Keratinocyte (primary cell): ENCODE measurements at regions not wholly inside any gene's neighbourhood (a gene's known extent, or its start where the extent isn't known, plus 50 kb on each side); places are given as distances from the start of the nearest gene placed in this dataset.

Experiments used
- DNase-seq: peaks from one replicate; pipeline ENCODE4 v3.0.0-alpha.2; 2011; ENCODE audit warnings: low read depth, missing footprints, low spot score
- FAIRE-seq: peaks from 2 replicates; lab custom pipeline; 2011; peaks lifted over from hg19 to GRCh38; lab: Jason Lieb, UNC
- H2AFZ ChIP-seq: 2 replicates; pipeline ENCODE4 v1.6.0; 2012; ENCODE audit warnings: low read length, control low read depth, inconsistent platforms; ENCODE audit not compliant: control insufficient read depth
- H3K27ac ChIP-seq: 2 replicates; pipeline ENCODE4 v1.5.1; 2011; ENCODE audit warnings: low read length; ENCODE audit not compliant: control insufficient read depth, insufficient read depth
- H3K27me3 ChIP-seq: 3 replicates; pipeline ENCODE4 v1.6.0; 2011; ENCODE audit warnings: low read length; ENCODE audit not compliant: control insufficient read depth, insufficient read depth; ENCODE audit errors: extremely low read depth
- H3K36me3 ChIP-seq, 2 experiments: 2 replicates in 1 of 2; 3 replicates in 1 of 2; pipeline ENCODE4 v1.5.1; 2011; ENCODE audit warnings: low read length in 2 of 2, mild to moderate bottlenecking in 1 of 2; ENCODE audit not compliant: control insufficient read depth in 2 of 2, insufficient read depth in 2 of 2; ENCODE audit errors: extremely low read depth in 1 of 2
- H3K4me1 ChIP-seq: 3 replicates; pipeline ENCODE4 v1.5.1; 2011; ENCODE audit warnings: low read length; ENCODE audit not compliant: control insufficient read depth, insufficient read depth; ENCODE audit errors: extremely low read depth
- H3K4me2 ChIP-seq: 3 replicates; pipeline ENCODE4 v1.6.0; 2011; ENCODE audit warnings: low read depth, low read length; ENCODE audit not compliant: control insufficient read depth, insufficient read depth; ENCODE audit errors: extremely low read depth
- H3K4me3 ChIP-seq, 3 experiments: fragments of 200-600 bp in 1 of 3; sonication (generic) in 1 of 3; 2 replicates in 2 of 3; 3 replicates in 1 of 3; pipeline ENCODE4 v1.5.1; 2011 to 2016; ENCODE audit warnings: low read length in 3 of 3, mild to moderate bottlenecking in 3 of 3, control low read depth in 2 of 3, inconsistent platforms in 1 of 3, low read depth in 1 of 3, mixed read lengths in 1 of 3, mixed run types in 1 of 3, moderate library complexity in 1 of 3; ENCODE audit not compliant: control insufficient read depth in 2 of 3, insufficient read depth in 2 of 3; ENCODE audit errors: extremely low read depth in 1 of 3
- H3K79me2 ChIP-seq: 2 replicates; pipeline ENCODE4 v1.6.0; 2012; ENCODE audit warnings: low read length; ENCODE audit not compliant: control insufficient read depth, insufficient read depth
- H3K9ac ChIP-seq: 3 replicates; pipeline ENCODE4 v1.6.0; 2011; ENCODE audit warnings: low read length; ENCODE audit not compliant: control insufficient read depth, insufficient read depth; ENCODE audit errors: extremely low read depth
- H3K9me1 ChIP-seq: 3 replicates; pipeline ENCODE4 v1.6.0; 2011; ENCODE audit warnings: low read length; ENCODE audit not compliant: control insufficient read depth, insufficient read depth; ENCODE audit errors: extremely low read depth
- H3K9me3 ChIP-seq: 2 replicates; pipeline ENCODE4 v1.5.1; 2012; ENCODE audit warnings: low read depth, low read length; ENCODE audit not compliant: control insufficient read depth
- H4K20me1 ChIP-seq: 3 replicates; pipeline ENCODE4 v1.6.0; 2011; ENCODE audit warnings: low read length; ENCODE audit not compliant: control insufficient read depth, insufficient read depth; ENCODE audit errors: extremely low read depth
- EZH2 ChIP-seq: IDR thresholded peaks from one replicate; pipeline ENCODE4 v1.6.1; 2012; ENCODE audit warnings: inconsistent platforms, mild to moderate bottlenecking, low read length, moderate library complexity
- dilution Hi-C: fragments of 300-500 bp; cut with MboI; formaldehyde crosslinking; loops from one replicate; pipeline ENCODE4 v1.7.0; 2020; ENCODE audit warnings: low sequenced_read_pairs; ENCODE audit not compliant: extremely low pct_ligation_motif_present
- TF ChIP-seq, protein P1 (sequence below), 3 experiments: IDR thresholded peaks in 1 of 3; conservative IDR thresholded peaks in 1 of 3; optimal IDR thresholded peaks in 1 of 3; 2 replicates in 2 of 3; 3 replicates in 1 of 3; pipeline versions ENCODE3 to v1.5.1; 2011; ENCODE audit warnings: low read length in 3 of 3, mild to moderate bottlenecking in 3 of 3, moderate library complexity in 2 of 3, control low read depth in 1 of 3, inconsistent platforms in 1 of 3; ENCODE audit not compliant: insufficient read depth in 2 of 3; ENCODE audit errors: extremely low read depth in 1 of 3

DNA sequence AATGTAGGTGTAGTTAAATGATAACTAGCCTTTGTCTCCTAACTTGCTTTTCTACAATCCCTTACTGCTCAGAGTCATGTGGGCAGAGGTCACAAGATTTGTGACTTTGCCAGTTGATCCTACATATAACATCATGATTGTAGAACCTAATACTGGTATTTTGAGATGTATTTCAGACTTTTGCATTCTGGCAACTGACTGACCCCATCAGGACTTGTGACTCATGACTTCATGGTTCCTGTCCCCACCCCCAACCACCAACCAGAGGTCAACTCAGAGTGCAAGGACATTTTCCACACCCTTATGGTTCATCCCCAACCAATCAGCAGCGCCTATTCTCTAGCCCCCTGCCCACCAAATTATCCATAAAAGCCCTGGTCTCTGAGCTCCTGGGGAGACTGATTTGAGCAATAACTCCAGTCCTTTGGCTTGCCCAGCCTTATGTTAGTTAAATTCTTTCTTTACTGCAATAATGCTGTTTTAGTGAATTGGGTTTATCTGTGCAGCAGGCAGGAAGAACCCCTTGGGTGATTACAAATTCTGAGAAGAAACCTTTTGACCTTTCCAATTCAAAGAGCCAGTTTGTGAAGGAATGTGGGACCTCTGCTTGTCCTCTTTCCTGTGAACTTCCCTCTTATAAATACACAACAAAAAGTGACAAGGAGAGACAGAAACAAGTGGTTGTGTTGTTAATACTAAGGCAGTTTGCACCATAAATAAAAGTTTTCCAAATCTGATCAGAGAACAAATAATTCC is 588.7 kb downstream of the UTRN start:
- TF ChIP-seq EZH2, result no peak
- TF ChIP-seq, protein P1, sequence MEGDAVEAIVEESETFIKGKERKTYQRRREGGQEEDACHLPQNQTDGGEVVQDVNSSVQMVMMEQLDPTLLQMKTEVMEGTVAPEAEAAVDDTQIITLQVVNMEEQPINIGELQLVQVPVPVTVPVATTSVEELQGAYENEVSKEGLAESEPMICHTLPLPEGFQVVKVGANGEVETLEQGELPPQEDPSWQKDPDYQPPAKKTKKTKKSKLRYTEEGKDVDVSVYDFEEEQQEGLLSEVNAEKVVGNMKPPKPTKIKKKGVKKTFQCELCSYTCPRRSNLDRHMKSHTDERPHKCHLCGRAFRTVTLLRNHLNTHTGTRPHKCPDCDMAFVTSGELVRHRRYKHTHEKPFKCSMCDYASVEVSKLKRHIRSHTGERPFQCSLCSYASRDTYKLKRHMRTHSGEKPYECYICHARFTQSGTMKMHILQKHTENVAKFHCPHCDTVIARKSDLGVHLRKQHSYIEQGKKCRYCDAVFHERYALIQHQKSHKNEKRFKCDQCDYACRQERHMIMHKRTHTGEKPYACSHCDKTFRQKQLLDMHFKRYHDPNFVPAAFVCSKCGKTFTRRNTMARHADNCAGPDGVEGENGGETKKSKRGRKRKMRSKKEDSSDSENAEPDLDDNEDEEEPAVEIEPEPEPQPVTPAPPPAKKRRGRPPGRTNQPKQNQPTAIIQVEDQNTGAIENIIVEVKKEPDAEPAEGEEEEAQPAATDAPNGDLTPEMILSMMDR (optimal IDR thresholded peaks at IDR 0.05 in 1 of 3, IDR thresholded peaks at IDR 0.05 in 1 of 3, conservative IDR thresholded peaks at IDR 0.05 in 1 of 3; ENCODE audit: extremely low read depth in 1 of 3, insufficient read depth in 2 of 3, low read length in 3 of 3), result no peak
- no peak for DNase-seq
- Histone ChIP-seq H3K36me3 (no peaks in the 10 kb centered on the region), H3K4me1 (no peaks in the 10 kb centered on the region), H3K9ac (no peak overlapping the region), H3K9me3 (no peaks in the 10 kb centered on the region), H3K4me3 (no peak overlapping the region), H4K20me1 (no peaks in the 10 kb centered on the region), H3K27me3 (no peaks in the 10 kb centered on the region), H2AFZ (no peak overlapping the region), H3K4me2 (no peak overlapping the region), H3K9me1 (no peaks in the 10 kb centered on the region), H3K27ac (no peak overlapping the region), H3K79me2 (no peaks in the 10 kb centered on the region)
- dilution Hi-C loops, result no loop called here
- FAIRE-seq, result no peak

DNA sequence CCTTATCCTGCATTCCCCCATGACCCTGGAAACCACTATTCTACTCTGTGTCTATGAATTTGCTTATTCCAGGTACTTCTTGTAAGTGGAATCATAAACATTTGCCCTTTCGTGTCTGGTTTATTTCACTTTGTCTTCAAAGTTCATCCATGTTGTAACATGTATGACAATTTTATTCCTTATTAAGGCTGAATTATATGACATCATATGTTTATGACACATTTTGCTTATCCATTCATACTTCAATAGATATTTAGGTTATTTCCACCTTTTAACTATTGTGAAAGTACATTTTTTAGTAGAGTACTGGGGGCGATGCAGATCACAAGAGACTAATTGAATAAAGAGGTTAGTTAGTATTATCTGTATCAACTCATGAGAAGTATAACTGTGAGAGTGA is 591.6 kb downstream of the UTRN start:
- DNase-seq (no peak), FAIRE-seq (no peak)
- Histone ChIP-seq H2AFZ (no peak overlapping the region), H3K9me3 (no peaks in the 10 kb centered on the region), H3K27ac (no peak overlapping the region), H4K20me1 (no peaks in the 10 kb centered on the region), H3K36me3 (no peaks in the 10 kb centered on the region), H3K4me2 (no peak overlapping the region), H3K9ac (no peak overlapping the region), H3K79me2 (no peaks in the 10 kb centered on the region), H3K4me3 (no peak overlapping the region), H3K4me1 (no peaks in the 10 kb centered on the region), H3K9me1 (no peaks in the 10 kb centered on the region), H3K27me3 (no peaks in the 10 kb centered on the region)
- TF ChIP-seq EZH2, result no peak
- TF ChIP-seq, protein P1 (optimal IDR thresholded peaks at IDR 0.05 in 1 of 3, IDR thresholded peaks at IDR 0.05 in 1 of 3, conservative IDR thresholded peaks at IDR 0.05 in 1 of 3; ENCODE audit: extremely low read depth in 1 of 3, insufficient read depth in 2 of 3, low read length in 3 of 3), result no peak
- dilution Hi-C loops, result no loop called here
